ENCODE measurements at regions not wholly inside any gene's neighbourhood (a gene's known extent, or its start where the extent isn't known, plus 50 kb on each side); places are given as distances from the start of the nearest gene placed in this dataset.

GRCh38 chr7:83276250-83276649 is 113.6 kb upstream of the PCLO start:
- Mint-ChIP-seq H3K27me3 (no peaks in the 10 kb centered on the region), H3K4me1 (ENCODE audit: low read depth) (no peaks in the 10 kb centered on the region), H3K36me3 (ENCODE audit: low read depth) (no peaks in the 10 kb centered on the region), H3K4me3 (no peak overlapping the region), H3K27ac (no peak overlapping the region), H3K9me3 (peaks cover 7% of the 10 kb centered on the region)
- Histone ChIP-seq H3K36me3 (ENCODE audit: insufficient read depth, low read length) (no peaks in the 10 kb centered on the region), H3K4me3 (ENCODE audit: low read length) (no peak overlapping the region), H3K27me3 (ENCODE audit: control insufficient read depth in 1 of 2, insufficient read depth in 2 of 2, low read length in 2 of 2) (no peaks in the 10 kb centered on the region), H3K27ac (ENCODE audit: low read depth in 1 of 2, low read length in 2 of 2) (no peak overlapping the region), H3K9me3 (ENCODE audit: control insufficient read depth in 1 of 2, insufficient read depth in 1 of 2, low read length in 2 of 2) (peaks cover 0 to 7% of the 10 kb centered on the region in 2 experiments), H3K4me1 (ENCODE audit: insufficient read depth, low read length) (no peaks in the 10 kb centered on the region)
- ATAC-seq (ENCODE audit: poor library complexity) (no peak), DNase-seq (no peak)
- intact Hi-C loops (cut with DNase I, micrococcal nuclease), result no loop called here
- no peak for TF ChIP-seq CTCF (IDR thresholded peaks at IDR 0.05)
- CTCF ChIA-PET, result no interaction called here
- POLR2A ChIA-PET, result no interaction called here

- H3K36me3 Mint-ChIP-seq (ENCODE audit: low read depth), result no peaks in the 10 kb centered on the region
- H3K4me3 Mint-ChIP-seq, result no peak overlapping the region
- POLR2A ChIA-PET, result no interaction called here
- no peak for TF ChIP-seq CTCF (IDR thresholded peaks at IDR 0.05)
- no peak for DNase-seq
- intact Hi-C loops (cut with DNase I, micrococcal nuclease), result no loop called here
- H3K4me1 Mint-ChIP-seq (ENCODE audit: low read depth), result no peaks in the 10 kb centered on the region
- no peaks in the 10 kb centered on the region for H3K4me1 ChIP-seq (ENCODE audit: insufficient read depth, low read length)
- H3K27ac Mint-ChIP-seq, result no peak overlapping the region
- H3K9me3 ChIP-seq (ENCODE audit: control insufficient read depth in 1 of 2, insufficient read depth in 1 of 2, low read length in 2 of 2), result no peaks in the 10 kb centered on the region
- no peak overlapping the region for H3K4me3 ChIP-seq (ENCODE audit: low read length)
- no peaks in the 10 kb centered on the region for H3K36me3 ChIP-seq (ENCODE audit: insufficient read depth, low read length)
- H3K27me3 Mint-ChIP-seq, result no peaks in the 10 kb centered on the region
- no peak for ATAC-seq (ENCODE audit: poor library complexity)
- peaks cover 10% of the 10 kb centered on the region for H3K9me3 Mint-ChIP-seq
- no peak overlapping the region for H3K27ac ChIP-seq (ENCODE audit: low read depth in 1 of 2, low read length in 2 of 2)
- no peaks in the 10 kb centered on the region for H3K27me3 ChIP-seq (ENCODE audit: control insufficient read depth in 1 of 2, insufficient read depth in 2 of 2, low read length in 2 of 2)
- CTCF ChIA-PET, result no interaction called here
These were observed 111.0 kb upstream of the PCLO start for GRCh38 chr7:83273699-83274098.

GRCh38 chr7:83271212-83272099 is 108.8 kb upstream of the PCLO start:
- ChIA-PET POLR2A (no interaction called here), CTCF (interaction anchor here (1.7 kb wide), 1 partner anchor 12 kb away, joined by 5 read pairs; no protein-coding TSS in a partner anchor)
- no peak overlapping the region for H3K4me3 Mint-ChIP-seq
- Histone ChIP-seq H3K4me1 (ENCODE audit: insufficient read depth, low read length) (no peaks in the 10 kb centered on the region), H3K9me3 (ENCODE audit: control insufficient read depth in 1 of 2, insufficient read depth in 1 of 2, low read length in 2 of 2) (no peaks in the 10 kb centered on the region), H3K27ac (ENCODE audit: low read depth in 1 of 2, low read length in 2 of 2) (no peak overlapping the region), H3K27me3 (ENCODE audit: control insufficient read depth in 1 of 2, insufficient read depth in 2 of 2, low read length in 2 of 2) (no peaks in the 10 kb centered on the region), H3K36me3 (ENCODE audit: insufficient read depth, low read length) (no peaks in the 10 kb centered on the region), H3K4me3 (ENCODE audit: low read length) (no peak overlapping the region)
- H3K4me1 Mint-ChIP-seq (ENCODE audit: low read depth), result no peaks in the 10 kb centered on the region
- peaks cover 12% of the 10 kb centered on the region for H3K9me3 Mint-ChIP-seq
- no peak overlapping the region for H3K27ac Mint-ChIP-seq
- TF ChIP-seq CTCF (IDR thresholded peaks at IDR 0.05), result no peak
- no peak for ATAC-seq (ENCODE audit: poor library complexity)
- no peak for DNase-seq
- H3K27me3 Mint-ChIP-seq, result no peaks in the 10 kb centered on the region
- intact Hi-C loops (cut with DNase I, micrococcal nuclease), result no loop called here
- H3K36me3 Mint-ChIP-seq (ENCODE audit: low read depth), result no peaks in the 10 kb centered on the region
